Lower leg skin (tissue), 4 donors: ENCODE measurements at regions not wholly inside any gene's neighbourhood (a gene's known extent, or its start where the extent isn't known, plus 50 kb on each side); places are given as distances from the start of the nearest gene placed in this dataset.

ENCODE experiments used
- DNase-seq, 2 donors: peaks; one replicate each; pipeline ENCODE4 v3.0.0-alpha.2; 2019; ENCODE audit warnings: low spot score in 2 of 2
- H3K4me3 ChIP-seq: fragments of 200-600 bp; sonication (generic); 2 replicates; pipeline ENCODE4 v1.5.1; 2017; ENCODE audit warnings: mild to moderate bottlenecking, low read depth; ENCODE audit not compliant: poor library complexity, severe bottlenecking
- POLR2A ChIP-seq, 2 donors: fragments of 450-650 bp; IDR thresholded peaks; one replicate each; pipeline ENCODE4 v1.6.1; 2016 to 2017; ENCODE audit warnings: antibody characterized with exemption in 2 of 2, mild to moderate bottlenecking in 1 of 2, moderate library complexity in 1 of 2
- WGBS, 2 donors: methylation state at CpG; one replicate each; pipeline ENCODE4 v1.1.5; 2018; 5-methylcytosine and 5-hydroxymethylcytosine counted together
- intact Hi-C: fragments of 100-400 bp; cut with DNase I; formaldehyde crosslinking; loops from one replicate; pipeline ENCODE4 v1.15.0; 2023; ENCODE audit warnings: low total_unique reads
- TF ChIP-seq, protein P1 (sequence below), 3 donors: fragments of 450-650 bp; IDR thresholded peaks; one replicate each; pipeline ENCODE4 v1.5.1; 2016; ENCODE audit warnings: antibody characterized with exemption in 3 of 3, mild to moderate bottlenecking in 3 of 3, moderate library complexity in 2 of 3

DNA sequence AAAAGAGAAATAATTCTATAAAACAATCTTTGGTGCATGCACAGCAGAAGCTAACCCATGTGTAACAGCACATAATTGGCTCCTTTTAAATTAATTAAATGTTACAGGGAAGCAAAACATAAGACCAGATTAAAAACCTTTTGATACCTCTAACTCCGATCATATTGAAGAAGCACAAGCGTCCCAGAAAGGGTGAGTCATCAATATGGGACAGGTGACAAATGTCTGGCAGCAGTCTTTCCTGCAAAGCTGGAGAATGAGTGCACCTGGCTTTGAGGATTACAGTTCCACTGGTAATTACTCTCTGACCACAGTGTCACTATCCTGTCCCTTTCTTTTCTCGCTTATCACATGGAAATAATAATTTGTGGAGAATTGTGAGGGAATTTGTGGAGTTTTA lies 94.6 kb downstream of the FAM9B start:
- intact Hi-C loops = no loop called here
- TF ChIP-seq POLR2A (IDR thresholded peaks at IDR 0.05) = no peak
- TF ChIP-seq, protein P1, sequence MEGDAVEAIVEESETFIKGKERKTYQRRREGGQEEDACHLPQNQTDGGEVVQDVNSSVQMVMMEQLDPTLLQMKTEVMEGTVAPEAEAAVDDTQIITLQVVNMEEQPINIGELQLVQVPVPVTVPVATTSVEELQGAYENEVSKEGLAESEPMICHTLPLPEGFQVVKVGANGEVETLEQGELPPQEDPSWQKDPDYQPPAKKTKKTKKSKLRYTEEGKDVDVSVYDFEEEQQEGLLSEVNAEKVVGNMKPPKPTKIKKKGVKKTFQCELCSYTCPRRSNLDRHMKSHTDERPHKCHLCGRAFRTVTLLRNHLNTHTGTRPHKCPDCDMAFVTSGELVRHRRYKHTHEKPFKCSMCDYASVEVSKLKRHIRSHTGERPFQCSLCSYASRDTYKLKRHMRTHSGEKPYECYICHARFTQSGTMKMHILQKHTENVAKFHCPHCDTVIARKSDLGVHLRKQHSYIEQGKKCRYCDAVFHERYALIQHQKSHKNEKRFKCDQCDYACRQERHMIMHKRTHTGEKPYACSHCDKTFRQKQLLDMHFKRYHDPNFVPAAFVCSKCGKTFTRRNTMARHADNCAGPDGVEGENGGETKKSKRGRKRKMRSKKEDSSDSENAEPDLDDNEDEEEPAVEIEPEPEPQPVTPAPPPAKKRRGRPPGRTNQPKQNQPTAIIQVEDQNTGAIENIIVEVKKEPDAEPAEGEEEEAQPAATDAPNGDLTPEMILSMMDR (IDR thresholded peaks at IDR 0.05) = no peak
- WGBS, 2 donors = 39 to 61% methylated on average over 3 of the region's 3 CpGs
- H3K4me3 ChIP-seq = no peak overlapping the region
- DNase-seq = no peak

DNA sequence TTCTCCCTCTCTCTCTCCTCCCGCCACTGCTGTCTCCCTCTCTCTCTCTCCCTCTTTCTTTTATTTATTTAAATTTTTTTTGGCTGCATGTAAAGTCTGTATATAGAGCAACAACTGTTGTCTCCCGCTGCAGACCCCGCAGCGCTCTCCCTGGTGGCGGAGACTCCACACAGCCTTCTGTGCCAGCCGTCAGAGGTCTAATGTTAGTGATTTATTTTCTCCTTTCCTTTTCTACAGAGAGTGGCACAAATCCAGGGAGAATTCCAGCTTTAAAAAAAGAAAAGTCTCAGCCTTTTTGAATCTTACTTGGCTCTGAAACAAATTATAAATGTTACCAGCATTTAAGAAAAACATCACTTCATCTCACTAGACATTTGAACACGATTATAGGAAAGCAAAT lies 106.2 kb downstream of the FAM9B start:
- 25 to 44% methylated on average over 7 of the region's 7 CpGs for WGBS, 2 donors
- DNase-seq = no peak
- no peak overlapping the region for H3K4me3 ChIP-seq
- intact Hi-C loops = no loop called here
- TF ChIP-seq POLR2A (IDR thresholded peaks at IDR 0.05) = no peak
- TF ChIP-seq, protein P1 (IDR thresholded peaks at IDR 0.05) = no peak

DNA sequence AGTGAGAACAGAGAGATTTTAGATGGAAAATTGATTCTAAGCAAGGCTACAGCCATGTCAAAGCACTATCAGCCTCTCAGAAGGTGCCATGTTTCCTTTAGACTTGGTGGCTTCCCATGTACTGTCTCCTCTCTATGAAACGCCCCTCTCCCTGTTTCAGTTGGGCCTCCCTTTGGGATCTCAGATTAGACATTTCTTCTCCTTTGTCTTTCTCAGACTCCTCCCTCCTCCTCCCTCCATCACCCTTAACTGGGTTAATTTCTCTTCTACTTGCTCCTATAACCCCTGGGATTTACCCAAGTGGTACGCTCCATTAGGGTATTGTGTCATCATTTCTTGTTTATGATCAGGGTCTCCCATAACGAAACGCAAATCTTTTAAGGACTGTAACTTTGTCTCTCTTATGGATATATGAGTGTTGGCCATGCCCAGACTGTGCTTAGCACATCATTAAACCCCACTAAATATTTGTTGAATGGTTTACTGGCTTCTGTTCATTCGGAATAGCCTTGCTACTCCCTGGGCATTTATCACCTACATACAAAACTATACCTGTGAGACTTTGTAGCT lies 106.8 kb downstream of the FAM9B start:
- 59 to 66% methylated on average over 5 of the region's 5 CpGs for WGBS, 2 donors

DNA sequence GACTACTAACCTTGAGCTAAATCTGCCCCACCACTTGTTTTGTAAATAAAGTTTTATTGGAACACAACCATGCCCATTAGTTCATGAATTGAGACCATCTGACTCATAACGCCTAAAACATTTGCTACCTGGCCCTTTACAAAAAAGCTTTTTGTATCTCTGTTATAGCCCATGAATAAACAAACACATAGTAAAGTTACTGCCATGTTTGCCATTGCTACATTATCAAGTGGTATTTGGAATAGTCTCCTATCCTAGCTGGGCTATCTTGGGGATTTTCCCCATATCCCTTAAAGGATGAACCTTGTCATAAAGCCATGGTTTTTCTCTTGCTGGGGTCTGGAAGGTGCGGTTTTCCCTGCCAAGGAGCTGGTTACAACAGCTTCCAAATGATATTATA lies 112.3 kb downstream of the FAM9B start:
- H3K4me3 ChIP-seq = no peak overlapping the region
- no peak for DNase-seq
- 59 to 79% methylated on average over 2 of the region's 2 CpGs for WGBS, 2 donors
- intact Hi-C loops = no loop called here
- TF ChIP-seq, protein P1 (IDR thresholded peaks at IDR 0.05) = no peak
- TF ChIP-seq POLR2A (IDR thresholded peaks at IDR 0.05) = no peak

More for the DNA sequence above, 106.8 kb downstream of the FAM9B start:
- no peak overlapping the region for H3K4me3 ChIP-seq
- no peak for TF ChIP-seq POLR2A (IDR thresholded peaks at IDR 0.05)
- TF ChIP-seq, protein P1 (IDR thresholded peaks at IDR 0.05) = no peak
- DNase-seq = no peak
- intact Hi-C loops = no loop called here

DNA sequence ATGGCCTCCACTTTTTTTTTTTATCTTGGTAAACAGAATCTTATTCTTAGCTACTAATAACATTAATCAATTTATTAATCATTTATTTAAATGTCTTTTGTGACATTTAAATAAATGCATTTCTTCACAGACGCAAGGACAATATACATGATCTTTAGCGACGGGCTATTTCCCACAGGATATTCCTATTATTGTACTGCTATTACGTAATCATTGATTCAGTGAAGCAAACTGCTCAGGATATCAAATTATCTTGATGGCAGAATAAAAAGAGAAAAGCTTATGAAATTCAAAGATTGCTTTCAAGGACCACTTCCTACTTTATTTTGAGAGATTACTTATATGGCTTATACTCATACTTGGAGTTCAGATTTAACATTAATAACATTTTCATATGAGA lies 114.1 kb downstream of the FAM9B start:
- no peak overlapping the region for H3K4me3 ChIP-seq
- WGBS, 2 donors = 81 to 86% methylated on average over 4 of the region's 4 CpGs
- no peak for DNase-seq
- TF ChIP-seq POLR2A (IDR thresholded peaks at IDR 0.05) = no peak
- TF ChIP-seq, protein P1 (IDR thresholded peaks at IDR 0.05) = no peak
- intact Hi-C loops = no loop called here

DNA sequence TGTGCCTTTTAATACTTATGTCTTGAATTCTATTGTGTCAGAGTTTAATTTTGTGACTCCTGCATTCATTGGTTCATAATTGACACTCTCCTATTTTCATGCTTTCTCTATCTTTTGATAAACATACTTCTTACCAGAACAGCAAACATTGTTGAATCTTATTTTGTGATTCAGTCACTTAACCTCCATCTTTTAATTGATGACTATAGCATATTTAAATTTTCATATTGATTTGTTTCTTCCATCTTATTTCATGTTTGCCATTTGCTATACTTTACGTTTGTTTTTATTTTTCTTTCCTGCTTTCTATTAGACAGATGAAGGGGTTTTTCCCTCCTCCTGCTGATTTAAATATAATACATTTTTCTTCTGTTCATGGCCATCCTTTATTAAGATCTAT lies 115.5 kb upstream of the FAM9A start:
- H3K4me3 ChIP-seq = no peak overlapping the region
- intact Hi-C loops = no loop called here
- TF ChIP-seq, protein P1 (IDR thresholded peaks at IDR 0.05) = no peak
- no peak for TF ChIP-seq POLR2A (IDR thresholded peaks at IDR 0.05)
- DNase-seq = no peak
- WGBS, 2 donors = 71 to 91% methylated on average over 1 of the region's 1 CpG
